ENCODE measurements at regions not wholly inside any gene's neighbourhood (a gene's known extent, or its start where the extent isn't known, plus 50 kb on each side); places are given as distances from the start of the nearest gene placed in this dataset.
A peak's percentile ranks its signal among the peaks of the same experiment; 100 is the strongest.

- no peaks in the 10 kb centered on the region for H3K36me3 Mint-ChIP-seq
- Histone ChIP-seq H3K4me1 (ENCODE audit: control insufficient read depth in 1 of 2, extremely low read depth in 1 of 2, insufficient read depth in 2 of 2, low read length in 2 of 2) (peaks cover 0 to 7% of the 10 kb centered on the region in 2 experiments), H3K27me3 (replicated peaks in 1 of 2; ENCODE audit: control insufficient read depth in 2 of 2, extremely low read depth in 1 of 2, insufficient read depth in 2 of 2, low read length in 1 of 2) (peaks cover 0 to 6% of the 10 kb centered on the region in 2 experiments), H3K27ac (ENCODE audit: low read length) (no peak overlapping the region), H3K4me3 (ENCODE audit: control insufficient read depth in 1 of 2, extremely low read depth in 1 of 2, low read length in 1 of 2) (no peak overlapping the region), H3K9me3 (no peaks in the 10 kb centered on the region), H3K36me3 (ENCODE audit: control insufficient read depth in 2 of 2, extremely low read depth in 1 of 2, insufficient read depth in 1 of 2, low read length in 1 of 2) (no peaks in the 10 kb centered on the region)
- DNase-seq (no peak), ATAC-seq (replicated peaks in 1 of 4) (no peak)
- 100% methylated on average over 2 of the region's 5 CpGs for WGBS (ENCODE audit: insufficient coverage)
- H3K4me1 Mint-ChIP-seq, result peaks cover 0 to 8% (median 5%) of the 10 kb centered on the region in 3 donors
- H3K27me3 Mint-ChIP-seq, result peaks cover 5 to 13% of the 10 kb centered on the region in 2 donors
- no peak overlapping the region for H3K4me3 Mint-ChIP-seq
- ChIA-PET CTCF (no interaction called here), POLR2A (no interaction called here)
- H3K27ac Mint-ChIP-seq, result no peak overlapping the region
- peaks cover 0 to 4% (median 0%) of the 10 kb centered on the region in 3 donors for H3K9me3 Mint-ChIP-seq
These were observed 71.9 kb upstream of the SPATA31E1 start for GRCh38 chr9:87810679-87811178.

DNA sequence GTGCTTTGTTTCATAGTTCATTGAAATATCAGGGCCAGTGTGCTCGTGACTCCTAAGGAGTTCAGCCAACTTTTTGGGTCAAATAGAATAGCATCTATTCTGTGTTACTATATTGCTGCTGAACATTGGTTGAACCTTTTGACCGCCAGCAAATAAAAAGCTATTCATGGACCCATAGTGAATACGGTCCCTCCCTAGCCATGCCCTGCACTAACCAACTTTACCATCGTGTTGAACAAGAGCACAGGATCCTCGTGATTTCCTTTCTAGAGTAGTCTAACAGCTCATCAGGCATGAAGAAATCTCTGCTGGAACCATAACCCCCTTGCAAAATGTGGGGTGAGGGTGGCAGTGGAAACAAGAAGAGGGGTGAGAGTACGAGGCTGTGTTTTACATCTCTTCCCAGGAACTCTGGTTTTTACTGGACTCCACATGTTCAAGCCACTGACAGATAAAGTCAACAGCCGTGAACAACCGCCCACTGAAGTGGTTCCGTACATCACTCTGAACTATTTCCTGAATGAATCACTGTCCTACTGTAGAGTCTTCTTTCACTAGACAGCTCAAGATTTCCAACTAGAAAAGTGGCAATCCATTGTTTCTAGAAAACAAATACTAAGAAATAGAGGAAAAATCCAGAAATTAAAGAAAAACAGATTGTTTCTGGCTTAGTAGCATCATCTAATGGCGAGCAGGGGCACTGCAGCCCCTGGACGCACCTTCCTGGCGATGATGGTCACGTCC is 70.1 kb upstream of the SPATA31E1 start:
- Mint-ChIP-seq H3K27ac (no peak overlapping the region), H3K4me1 (peaks cover 0 to 8% (median 5%) of the 10 kb centered on the region in 3 donors), H3K36me3 (no peaks in the 10 kb centered on the region), H3K27me3 (peaks cover 5 to 11% of the 10 kb centered on the region in 2 donors), H3K9me3 (peaks cover 0 to 4% (median 0%) of the 10 kb centered on the region in 3 donors), H3K4me3 (no peak overlapping the region)
- WGBS (ENCODE audit: insufficient coverage), result 38% methylated on average over 9 of the region's 13 CpGs
- Histone ChIP-seq H3K36me3 (ENCODE audit: control insufficient read depth in 2 of 2, extremely low read depth in 1 of 2, insufficient read depth in 1 of 2, low read length in 1 of 2) (no peaks in the 10 kb centered on the region), H3K4me1 (ENCODE audit: control insufficient read depth in 1 of 2, extremely low read depth in 1 of 2, insufficient read depth in 2 of 2, low read length in 2 of 2) (peaks cover 0 to 7% of the 10 kb centered on the region in 2 experiments), H3K27me3 (replicated peaks in 1 of 2; ENCODE audit: control insufficient read depth in 2 of 2, extremely low read depth in 1 of 2, insufficient read depth in 2 of 2, low read length in 1 of 2) (peaks cover 2 to 6% of the 10 kb centered on the region in 2 experiments), H3K9me3 (no peaks in the 10 kb centered on the region), H3K4me3 (ENCODE audit: control insufficient read depth in 1 of 2, extremely low read depth in 1 of 2, low read length in 1 of 2) (no peak overlapping the region), H3K27ac (ENCODE audit: low read length) (no peak overlapping the region)
- CTCF ChIA-PET, result no interaction called here
- DNase-seq (peak in 1 of 35 experiments; percentile 16), ATAC-seq (replicated peaks in 1 of 4) (peak in 3 of 4 experiments; percentile 64 to 78 (median 73))
- POLR2A ChIA-PET, result no interaction called here

- H3K36me3 ChIP-seq (ENCODE audit: control insufficient read depth in 2 of 2, extremely low read depth in 1 of 2, insufficient read depth in 1 of 2, low read length in 1 of 2), result no peaks in the 10 kb centered on the region
- Mint-ChIP-seq H3K4me3 (no peak overlapping the region), H3K36me3 (no peaks in the 10 kb centered on the region), H3K27ac (no peak overlapping the region), H3K27me3 (peaks cover 5 to 7% of the 10 kb centered on the region in 2 donors), H3K4me1 (peaks cover 0 to 8% (median 5%) of the 10 kb centered on the region in 3 donors), H3K9me3 (peaks cover 0 to 4% (median 0%) of the 10 kb centered on the region in 3 donors)
- peaks cover 2 to 6% of the 10 kb centered on the region in 2 experiments for H3K27me3 ChIP-seq (replicated peaks in 1 of 2; ENCODE audit: control insufficient read depth in 2 of 2, extremely low read depth in 1 of 2, insufficient read depth in 2 of 2, low read length in 1 of 2)
- ChIA-PET POLR2A (no interaction called here), CTCF (no interaction called here)
- peaks cover 0 to 7% of the 10 kb centered on the region in 2 experiments for H3K4me1 ChIP-seq (ENCODE audit: control insufficient read depth in 1 of 2, extremely low read depth in 1 of 2, insufficient read depth in 2 of 2, low read length in 2 of 2)
- H3K27ac ChIP-seq (ENCODE audit: low read length), result no peak overlapping the region
- no peak overlapping the region for H3K4me3 ChIP-seq (ENCODE audit: control insufficient read depth in 1 of 2, extremely low read depth in 1 of 2, low read length in 1 of 2)
- no peaks in the 10 kb centered on the region for H3K9me3 ChIP-seq
- ATAC-seq (replicated peaks in 1 of 4) (peak in 1 of 4 experiments; percentile 24), DNase-seq (no peak)
- 81% methylated on average over 6 of the region's 7 CpGs for WGBS (ENCODE audit: insufficient coverage)
These were observed 69.6 kb upstream of the SPATA31E1 start for GRCh38 chr9:87813119-87813463.

DNA sequence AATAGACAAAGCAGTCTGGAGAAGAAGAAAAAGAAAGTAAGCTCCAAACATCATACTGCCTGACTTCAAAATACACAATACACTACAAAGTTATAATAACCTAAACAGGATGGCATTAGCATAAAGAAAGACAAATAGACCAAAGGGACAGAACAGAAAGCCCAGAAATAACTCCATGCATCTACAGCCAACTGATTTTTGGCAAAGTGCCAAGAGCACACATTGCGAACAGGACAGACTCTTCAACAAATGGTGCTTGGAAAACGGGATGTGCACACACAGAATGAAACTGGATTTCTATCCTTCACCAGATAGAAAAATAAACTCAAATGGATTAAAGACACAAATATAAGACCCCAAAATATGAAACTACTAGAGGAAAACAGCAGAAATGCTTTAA is 66.6 kb upstream of the SPATA31E1 start:
- Mint-ChIP-seq H3K4me1 (peaks cover 0 to 8% (median 5%) of the 10 kb centered on the region in 3 donors), H3K27me3 (peaks cover 2 to 7% of the 10 kb centered on the region in 2 donors), H3K4me3 (no peak overlapping the region), H3K9me3 (peaks cover 0 to 4% (median 4%) of the 10 kb centered on the region in 3 donors), H3K27ac (no peak overlapping the region), H3K36me3 (no peaks in the 10 kb centered on the region)
- no peak for ATAC-seq (replicated peaks in 1 of 4)
- ChIA-PET CTCF (no interaction called here), POLR2A (no interaction called here)
- peak in 1 of 35 experiments; percentile 5 for DNase-seq
- H3K36me3 ChIP-seq (ENCODE audit: control insufficient read depth in 2 of 2, extremely low read depth in 1 of 2, insufficient read depth in 1 of 2, low read length in 1 of 2), result no peaks in the 10 kb centered on the region
- H3K4me3 ChIP-seq (ENCODE audit: control insufficient read depth in 1 of 2, extremely low read depth in 1 of 2, low read length in 1 of 2), result no peak overlapping the region
- no peak overlapping the region for H3K27ac ChIP-seq (ENCODE audit: low read length)
- H3K27me3 ChIP-seq (replicated peaks in 1 of 2; ENCODE audit: control insufficient read depth in 2 of 2, extremely low read depth in 1 of 2, insufficient read depth in 2 of 2, low read length in 1 of 2), result peaks cover 2% of the 10 kb centered on the region in 2 experiments
- no CpG with 5 or more reads among the region's 2 CpGs for WGBS (ENCODE audit: insufficient coverage)
- H3K4me1 ChIP-seq (ENCODE audit: control insufficient read depth in 1 of 2, extremely low read depth in 1 of 2, insufficient read depth in 2 of 2, low read length in 2 of 2), result peaks cover 0 to 7% of the 10 kb centered on the region in 2 experiments
- no peaks in the 10 kb centered on the region for H3K9me3 ChIP-seq

GRCh38 chr9:87818308-87818707 is 64.4 kb upstream of the SPATA31E1 start:
- H3K27ac Mint-ChIP-seq, result no peak overlapping the region
- no peaks in the 10 kb centered on the region for H3K9me3 ChIP-seq
- no peaks in the 10 kb centered on the region for H3K4me1 ChIP-seq (ENCODE audit: control insufficient read depth in 1 of 2, extremely low read depth in 1 of 2, insufficient read depth in 2 of 2, low read length in 2 of 2)
- no peak for ATAC-seq (replicated peaks in 1 of 4)
- no CpG with 5 or more reads among the region's 3 CpGs for WGBS (ENCODE audit: insufficient coverage)
- H3K4me1 Mint-ChIP-seq, result no peaks in the 10 kb centered on the region
- H3K27me3 ChIP-seq (replicated peaks in 1 of 2; ENCODE audit: control insufficient read depth in 2 of 2, extremely low read depth in 1 of 2, insufficient read depth in 2 of 2, low read length in 1 of 2), result peaks cover 0 to 2% of the 10 kb centered on the region in 2 experiments
- no peak for DNase-seq
- H3K36me3 ChIP-seq (ENCODE audit: control insufficient read depth in 2 of 2, extremely low read depth in 1 of 2, insufficient read depth in 1 of 2, low read length in 1 of 2), result no peaks in the 10 kb centered on the region
- H3K4me3 Mint-ChIP-seq, result no peak overlapping the region
- CTCF ChIA-PET, result no interaction called here
- peaks cover 0 to 4% (median 4%) of the 10 kb centered on the region in 3 donors for H3K9me3 Mint-ChIP-seq
- H3K36me3 Mint-ChIP-seq, result no peaks in the 10 kb centered on the region
- H3K4me3 ChIP-seq (ENCODE audit: control insufficient read depth in 1 of 2, extremely low read depth in 1 of 2, low read length in 1 of 2), result no peak overlapping the region
- no peak overlapping the region for H3K27ac ChIP-seq (ENCODE audit: low read length)
- POLR2A ChIA-PET, result no interaction called here
- peaks cover 2 to 7% of the 10 kb centered on the region in 2 donors for H3K27me3 Mint-ChIP-seq

- Mint-ChIP-seq H3K27ac (no peak overlapping the region), H3K36me3 (no peaks in the 10 kb centered on the region), H3K27me3 (no peaks in the 10 kb centered on the region), H3K4me1 (no peaks in the 10 kb centered on the region), H3K4me3 (no peak overlapping the region), H3K9me3 (peaks cover 0 to 4% (median 0%) of the 10 kb centered on the region in 3 donors)
- no peak overlapping the region for H3K4me3 ChIP-seq (ENCODE audit: control insufficient read depth in 1 of 2, extremely low read depth in 1 of 2, low read length in 1 of 2)
- H3K9me3 ChIP-seq, result no peaks in the 10 kb centered on the region
- no peak overlapping the region for H3K27ac ChIP-seq (ENCODE audit: low read length)
- H3K4me1 ChIP-seq (ENCODE audit: control insufficient read depth in 1 of 2, extremely low read depth in 1 of 2, insufficient read depth in 2 of 2, low read length in 2 of 2), result no peaks in the 10 kb centered on the region
- CTCF ChIA-PET, result no interaction called here
- DNase-seq (no peak), ATAC-seq (replicated peaks in 1 of 4) (no peak)
- WGBS (ENCODE audit: insufficient coverage), result 96% methylated on average over 17 of the region's 31 CpGs
- no peaks in the 10 kb centered on the region for H3K36me3 ChIP-seq (ENCODE audit: control insufficient read depth in 2 of 2, extremely low read depth in 1 of 2, insufficient read depth in 1 of 2, low read length in 1 of 2)
- peaks cover 0 to 8% of the 10 kb centered on the region in 2 experiments for H3K27me3 ChIP-seq (replicated peaks in 1 of 2; ENCODE audit: control insufficient read depth in 2 of 2, extremely low read depth in 1 of 2, insufficient read depth in 2 of 2, low read length in 1 of 2)
- POLR2A ChIA-PET, result no interaction called here
These were observed 58.3 kb upstream of the SPATA31E1 start for GRCh38 chr9:87824216-87824875.
